ENCODE measurements at regions not wholly inside any gene's neighbourhood (a gene's known extent, or its start where the extent isn't known, plus 50 kb on each side); places are given as distances from the start of the nearest gene placed in this dataset.

DNA sequence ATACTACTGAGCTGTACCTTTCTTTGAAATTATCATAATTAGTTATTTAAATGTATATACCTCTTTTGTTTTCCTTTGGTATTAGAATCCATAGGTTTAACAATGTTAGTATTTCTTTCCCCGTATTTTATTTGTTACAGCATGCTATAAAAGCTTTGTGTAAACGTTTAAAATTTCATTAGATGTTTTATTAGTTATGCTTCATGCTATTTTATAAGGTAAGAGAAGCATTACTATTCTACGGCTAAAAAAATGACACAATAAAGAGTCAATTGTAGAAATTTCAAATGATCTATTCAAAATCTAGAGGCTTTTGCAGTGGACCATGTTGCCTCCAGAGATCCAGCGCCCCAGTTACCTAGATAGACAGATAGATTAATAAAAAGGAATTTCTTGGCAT, 1203.3 kb upstream of the IGFBP7 start (continued):
- TF ChIP-seq, protein P1, sequence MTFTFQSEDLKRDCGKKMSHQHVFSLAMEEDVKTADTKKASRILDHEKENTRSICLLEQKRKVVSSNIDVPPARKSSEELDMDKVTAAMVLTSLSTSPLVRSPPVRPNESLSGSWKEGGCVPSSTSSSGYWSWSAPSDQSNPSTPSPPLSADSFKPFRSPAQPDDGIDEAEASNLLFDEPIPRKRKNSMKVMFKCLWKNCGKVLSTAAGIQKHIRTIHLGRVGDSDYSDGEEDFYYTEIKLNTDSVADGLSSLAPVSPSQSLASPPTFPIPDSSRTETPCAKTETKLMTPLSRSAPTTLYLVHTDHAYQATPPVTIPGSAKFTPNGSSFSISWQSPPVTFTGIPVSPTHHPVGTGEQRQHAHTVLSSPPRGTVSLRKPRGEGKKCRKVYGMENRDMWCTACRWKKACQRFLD (tag by site-specific recombination; IDR thresholded peaks at IDR 0.05) = no peak
- TF ChIP-seq ZNF335 (tag by site-specific recombination; conservative IDR thresholded peaks at IDR 0.05) (no peak), ZNF341 (tag by site-specific recombination; IDR thresholded peaks at IDR 0.05; ENCODE audit: low read depth) (no peak), ZNF777 (tag by site-specific recombination; IDR thresholded peaks at IDR 0.05; ENCODE audit: borderline replicate concordance) (no peak), BCL11B (tag by site-specific recombination; IDR thresholded peaks at IDR 0.05; ENCODE audit: low read depth) (no peak), ZNF555 (tag by site-specific recombination; conservative IDR thresholded peaks at IDR 0.05) (no peak)

DNA sequence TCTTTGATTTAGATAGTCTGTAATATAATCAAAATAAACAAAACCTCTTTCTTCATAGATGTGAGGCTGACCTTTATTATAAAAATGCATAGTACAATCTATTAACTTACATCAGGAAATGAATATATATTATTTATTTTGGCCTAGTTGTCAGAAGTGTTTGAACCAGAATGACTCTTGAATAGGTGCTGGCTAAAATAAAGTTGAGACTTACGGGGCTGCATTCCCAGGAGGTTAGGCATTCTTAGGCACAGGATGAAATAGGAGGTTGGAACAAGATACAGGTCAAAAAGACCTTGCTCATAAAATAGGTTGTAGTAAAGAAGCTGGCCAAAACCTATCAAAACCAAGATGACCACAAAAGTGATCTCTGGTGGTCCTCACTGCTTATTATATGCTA, 1193.3 kb upstream of the IGFBP7 start:
- ChIA-PET POLR2A (no interaction called here), CTCF (no interaction called here)
- H3K9me3 ChIP-seq (ENCODE audit: control insufficient read depth, insufficient read depth, low read depth, low read length) = no peaks in the 10 kb centered on the region
- H3K4me1 ChIP-seq (ENCODE audit: control insufficient read depth, insufficient read depth, low read length) = no peaks in the 10 kb centered on the region
- H3K4me3 ChIP-seq (ENCODE audit: low read depth, low read length) = no peak overlapping the region
- no peak for TF ChIP-seq ZNF560 (tag by site-specific recombination; IDR thresholded peaks at IDR 0.05; ENCODE audit: borderline replicate concordance)
- no peak for TF ChIP-seq YY2 (tag by site-specific recombination; IDR thresholded peaks at IDR 0.05)
- TF ChIP-seq SETDB1 (IDR thresholded peaks at IDR 0.05; ENCODE audit: insufficient read length, low read length) = no peak
- TF ChIP-seq ZBTB7A (tag by site-specific recombination; IDR thresholded peaks at IDR 0.05; ENCODE audit: low read depth) = no peak
- TF ChIP-seq ZNF214 (tag by site-specific recombination; IDR thresholded peaks at IDR 0.05; ENCODE audit: borderline replicate concordance) = no peak
- TF ChIP-seq ZNF596 (tag by site-specific recombination; IDR thresholded peaks at IDR 0.05) = no peak
- TF ChIP-seq ZNF202 (tag by site-specific recombination; IDR thresholded peaks at IDR 0.05; ENCODE audit: borderline replicate concordance) = no peak
- TF ChIP-seq KLF16 (tag by site-specific recombination; IDR thresholded peaks at IDR 0.05) = no peak
- no peak for TF ChIP-seq TCF7L2 (IDR thresholded peaks at IDR 0.05; ENCODE audit: borderline replicate concordance, low read depth, low read length)
- TF ChIP-seq, protein P2, sequence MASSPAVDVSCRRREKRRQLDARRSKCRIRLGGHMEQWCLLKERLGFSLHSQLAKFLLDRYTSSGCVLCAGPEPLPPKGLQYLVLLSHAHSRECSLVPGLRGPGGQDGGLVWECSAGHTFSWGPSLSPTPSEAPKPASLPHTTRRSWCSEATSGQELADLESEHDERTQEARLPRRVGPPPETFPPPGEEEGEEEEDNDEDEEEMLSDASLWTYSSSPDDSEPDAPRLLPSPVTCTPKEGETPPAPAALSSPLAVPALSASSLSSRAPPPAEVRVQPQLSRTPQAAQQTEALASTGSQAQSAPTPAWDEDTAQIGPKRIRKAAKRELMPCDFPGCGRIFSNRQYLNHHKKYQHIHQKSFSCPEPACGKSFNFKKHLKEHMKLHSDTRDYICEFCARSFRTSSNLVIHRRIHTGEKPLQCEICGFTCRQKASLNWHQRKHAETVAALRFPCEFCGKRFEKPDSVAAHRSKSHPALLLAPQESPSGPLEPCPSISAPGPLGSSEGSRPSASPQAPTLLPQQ (tag by site-specific recombination; IDR thresholded peaks at IDR 0.05) = no peak
- no peak for TF ChIP-seq ZNF629 (tag by site-specific recombination; IDR thresholded peaks at IDR 0.05)
- no peak for TF ChIP-seq SALL2 (tag by site-specific recombination; IDR thresholded peaks at IDR 0.05; ENCODE audit: borderline replicate concordance)
- TF ChIP-seq YY1 (tag by site-specific recombination; IDR thresholded peaks at IDR 0.05) = no peak
- no peak for TF ChIP-seq ZBTB1 (tag by site-specific recombination; IDR thresholded peaks at IDR 0.05)
- no peak for TF ChIP-seq BCL11A (tag by site-specific recombination; IDR thresholded peaks at IDR 0.05; ENCODE audit: low read depth)
- TF ChIP-seq OVOL3 (tag by site-specific recombination; IDR thresholded peaks at IDR 0.05) = no peak
- H3K36me3 ChIP-seq (ENCODE audit: control insufficient read depth in 2 of 2, insufficient read depth in 1 of 2, low read length in 2 of 2) = no peaks in the 10 kb centered on the region
- H3K27ac ChIP-seq (ENCODE audit: extremely low read depth, low read depth, low read length) = no peak overlapping the region

DNA sequence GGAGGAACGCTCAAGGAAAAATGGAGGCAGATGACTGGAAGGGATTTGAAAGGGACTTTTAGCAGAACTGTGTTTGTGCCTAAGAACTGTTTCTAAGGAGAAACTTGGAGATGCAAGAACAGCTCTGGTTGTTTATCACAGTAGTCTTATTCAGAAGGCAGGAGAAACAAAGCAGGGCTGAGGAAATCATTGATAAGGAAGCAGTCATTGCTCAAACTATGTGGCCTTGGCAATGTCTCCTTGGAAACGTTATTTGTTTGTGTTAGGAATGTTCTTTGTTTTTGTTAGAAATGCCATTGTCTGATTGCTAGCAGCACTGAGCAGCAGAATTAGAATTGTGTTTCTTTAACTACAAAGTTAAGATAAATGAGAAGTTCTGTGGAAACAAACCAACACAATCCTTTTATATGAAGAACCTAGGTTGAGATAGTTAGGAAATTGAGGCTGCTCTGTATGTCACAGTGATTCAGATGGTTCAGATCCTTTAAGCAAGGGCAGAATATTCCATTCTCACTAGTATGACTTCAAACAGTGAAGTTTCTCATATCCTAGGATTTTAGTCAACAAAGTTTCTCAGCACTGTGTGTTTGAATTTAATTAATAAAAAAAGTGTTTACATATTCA, 1191.3 kb upstream of the IGFBP7 start:
- POLR2A ChIA-PET = no interaction called here
- no peak for TF ChIP-seq ZBTB21 (tag by site-specific recombination; IDR thresholded peaks at IDR 0.05)
- TF ChIP-seq ZNF184 (tag by site-specific recombination; IDR thresholded peaks at IDR 0.05) = no peak
- no peak for TF ChIP-seq EGR2 (tag by site-specific recombination; IDR thresholded peaks at IDR 0.05; ENCODE audit: low read depth)
- no peak for TF ChIP-seq ZNF76 (tag by site-specific recombination; IDR thresholded peaks at IDR 0.05; ENCODE audit: borderline replicate concordance, low read depth)
- no peak for TF ChIP-seq ZNF416 (tag by site-specific recombination; IDR thresholded peaks at IDR 0.05)
- TF ChIP-seq HOXA7 (CRISPR knock-in tag; IDR thresholded peaks at IDR 0.05; ENCODE audit: borderline replicate concordance) = no peak
- TF ChIP-seq YY2 (tag by site-specific recombination; IDR thresholded peaks at IDR 0.05) = no peak
- TF ChIP-seq ZBTB20 (tag by site-specific recombination; IDR thresholded peaks at IDR 0.05) = no peak
- TF ChIP-seq, protein P3, sequence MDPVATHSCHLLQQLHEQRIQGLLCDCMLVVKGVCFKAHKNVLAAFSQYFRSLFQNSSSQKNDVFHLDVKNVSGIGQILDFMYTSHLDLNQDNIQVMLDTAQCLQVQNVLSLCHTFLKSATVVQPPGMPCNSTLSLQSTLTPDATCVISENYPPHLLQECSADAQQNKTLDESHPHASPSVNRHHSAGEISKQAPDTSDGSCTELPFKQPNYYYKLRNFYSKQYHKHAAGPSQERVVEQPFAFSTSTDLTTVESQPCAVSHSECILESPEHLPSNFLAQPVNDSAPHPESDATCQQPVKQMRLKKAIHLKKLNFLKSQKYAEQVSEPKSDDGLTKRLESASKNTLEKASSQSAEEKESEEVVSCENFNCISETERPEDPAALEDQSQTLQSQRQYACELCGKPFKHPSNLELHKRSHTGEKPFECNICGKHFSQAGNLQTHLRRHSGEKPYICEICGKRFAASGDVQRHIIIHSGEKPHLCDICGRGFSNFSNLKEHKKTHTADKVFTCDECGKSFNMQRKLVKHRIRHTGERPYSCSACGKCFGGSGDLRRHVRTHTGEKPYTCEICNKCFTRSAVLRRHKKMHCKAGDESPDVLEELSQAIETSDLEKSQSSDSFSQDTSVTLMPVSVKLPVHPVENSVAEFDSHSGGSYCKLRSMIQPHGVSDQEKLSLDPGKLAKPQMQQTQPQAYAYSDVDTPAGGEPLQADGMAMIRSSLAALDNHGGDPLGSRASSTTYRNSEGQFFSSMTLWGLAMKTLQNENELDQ (tag by site-specific recombination; IDR thresholded peaks at IDR 0.05; ENCODE audit: low read depth) = no peak
- no peak for TF ChIP-seq ZNF837 (tag by site-specific recombination; IDR thresholded peaks at IDR 0.05)

More for the DNA sequence above, 1191.3 kb upstream of the IGFBP7 start:
- no peak overlapping the region for H3K4me3 ChIP-seq (ENCODE audit: low read depth, low read length)
- H3K27ac ChIP-seq (ENCODE audit: extremely low read depth, low read depth, low read length) = no peak overlapping the region
- CTCF ChIA-PET = no interaction called here
- no peaks in the 10 kb centered on the region for H3K4me1 ChIP-seq (ENCODE audit: control insufficient read depth, insufficient read depth, low read length)
- H3K9me3 ChIP-seq (ENCODE audit: control insufficient read depth, insufficient read depth, low read depth, low read length) = no peaks in the 10 kb centered on the region
- no peaks in the 10 kb centered on the region for H3K36me3 ChIP-seq (ENCODE audit: control insufficient read depth in 2 of 2, insufficient read depth in 1 of 2, low read length in 2 of 2)
